Thyroid gland (tissue), 4 donors: ENCODE measurements at regions not wholly inside any gene's neighbourhood (a gene's known extent, or its start where the extent isn't known, plus 50 kb on each side); places are given as distances from the start of the nearest gene placed in this dataset.

Experiments
- CTCF ChIP-seq, 6 experiments: fragments of 200-600 bp in 3 of 6; fragments of 450-650 bp in 3 of 6; sonication (generic) in 3 of 6; IDR thresholded peaks; one replicate each; pipeline ENCODE4 v1.5.1; 2016 to 2019; ENCODE audit warnings: antibody characterized with exemption in 6 of 6, mild to moderate bottlenecking in 2 of 6, inconsistent platforms in 1 of 6, moderate library complexity in 1 of 6
- POLR2A ChIP-seq, 2 donors: fragments of 450-650 bp; IDR thresholded peaks; one replicate each; pipeline ENCODE4 v1.6.1; 2017; ENCODE audit warnings: antibody characterized with exemption in 2 of 2, mild to moderate bottlenecking in 2 of 2, moderate library complexity in 1 of 2

GRCh38 chr4:138870737-138871554, 144.6 kb upstream of the NOCT start:
- TF ChIP-seq POLR2A (IDR thresholded peaks at IDR 0.05) (no peak), CTCF (IDR thresholded peaks at IDR 0.05) (peak; percentile 46 to 89 (median 82))
